Mesenchymal stem cell (in vitro differentiated cells and primary cell): ENCODE measurements at regions not wholly inside any gene's neighbourhood (a gene's known extent, or its start where the extent isn't known, plus 50 kb on each side); places are given as distances from the start of the nearest gene placed in this dataset.

Source experiments
- DNase-seq: peaks from one replicate; pipeline ENCODE4 v3.0.0-alpha.2; 2013
- H2AFZ ChIP-seq: one replicate; pipeline ENCODE4 v1.6.1; 2013; ENCODE audit warnings: low read depth, mild to moderate bottlenecking, control low read depth, inconsistent platforms, low read length, moderate library complexity
- H2AK5ac ChIP-seq: 2 replicates; pipeline ENCODE4 v1.6.1; 2013; ENCODE audit warnings: low read length, moderate library complexity, mild to moderate bottlenecking, inconsistent platforms; ENCODE audit not compliant: severe bottlenecking
- H2BK120ac ChIP-seq: one replicate; pipeline ENCODE4 v1.6.1; 2013; ENCODE audit warnings: low read depth, mild to moderate bottlenecking, inconsistent platforms, low read length, moderate library complexity
- H2BK12ac ChIP-seq, 2 experiments: one replicate each; pipeline ENCODE4 v1.6.1; 2013; ENCODE audit warnings: inconsistent platforms in 2 of 2, low read length in 2 of 2, mild to moderate bottlenecking in 2 of 2, moderate library complexity in 2 of 2, control low read depth in 1 of 2
- H2BK15ac ChIP-seq: one replicate; pipeline ENCODE4 v1.6.1; 2013; ENCODE audit warnings: mild to moderate bottlenecking, low read depth, inconsistent platforms; ENCODE audit not compliant: poor library complexity, severe bottlenecking
- H2BK5ac ChIP-seq: 2 replicates; pipeline ENCODE4 v1.6.1; 2013; ENCODE audit warnings: low read depth, mild to moderate bottlenecking, low read length, control low read depth, inconsistent platforms; ENCODE audit not compliant: poor library complexity, severe bottlenecking
- H3K14ac ChIP-seq, 2 experiments: one replicate each; pipeline ENCODE4 v1.6.1; 2013; ENCODE audit warnings: inconsistent platforms in 2 of 2, low read length in 2 of 2, control low read depth in 1 of 2, mild to moderate bottlenecking in 1 of 2, moderate library complexity in 1 of 2
- H3K18ac ChIP-seq, 2 experiments: one replicate each; pipeline ENCODE4 v1.6.1; 2013; ENCODE audit warnings: inconsistent platforms in 2 of 2, low read length in 2 of 2, control low read depth in 1 of 2, low read depth in 1 of 2, mild to moderate bottlenecking in 1 of 2
- H3K23ac ChIP-seq, 2 experiments: one replicate each; pipeline ENCODE4 v1.6.1; 2013; ENCODE audit warnings: inconsistent platforms in 2 of 2, low read length in 2 of 2, mild to moderate bottlenecking in 2 of 2, moderate library complexity in 2 of 2, control low read depth in 1 of 2
- H3K27ac ChIP-seq: 2 replicates; pipeline ENCODE4 v1.5.1; 2013; ENCODE audit warnings: mild to moderate bottlenecking, moderate library complexity, low read length, control low read depth, inconsistent platforms; ENCODE audit not compliant: poor library complexity, severe bottlenecking
- H3K27me3 ChIP-seq, 2 experiments: 2 replicates each; pipeline versions ENCODE4 v1.6.1 to v1.7.0; 2013; ENCODE audit warnings: low read length in 2 of 2, mild to moderate bottlenecking in 2 of 2, moderate library complexity in 2 of 2, control low read depth in 1 of 2, inconsistent platforms in 1 of 2; ENCODE audit not compliant: control insufficient read depth in 1 of 2, insufficient read depth in 1 of 2
- H3K36me3 ChIP-seq, 2 experiments: 2 replicates each; pipeline versions ENCODE4 v1.6.1 to v1.7.0; 2013; ENCODE audit warnings: low read length in 2 of 2, control low read depth in 1 of 2, inconsistent platforms in 1 of 2, low read depth in 1 of 2, mild to moderate bottlenecking in 1 of 2; ENCODE audit not compliant: insufficient read depth in 2 of 2, control insufficient read depth in 1 of 2
- H3K4ac ChIP-seq, 2 experiments: one replicate each; pipeline ENCODE4 v1.6.1; 2013; ENCODE audit warnings: inconsistent platforms in 2 of 2, low read length in 2 of 2, mild to moderate bottlenecking in 2 of 2, moderate library complexity in 2 of 2, control low read depth in 1 of 2, low read depth in 1 of 2
- H3K4me1 ChIP-seq: 2 replicates; pipeline ENCODE4 v1.6.1; 2013; ENCODE audit warnings: low read depth, low read length, control low read depth; ENCODE audit not compliant: control insufficient read depth, insufficient read depth
- H3K4me2 ChIP-seq: 2 replicates; pipeline ENCODE4 v1.6.1; 2013; ENCODE audit warnings: low read length, mild to moderate bottlenecking, inconsistent platforms; ENCODE audit not compliant: poor library complexity, severe bottlenecking
- H3K4me3 ChIP-seq, 2 experiments: 2 replicates each; pipeline versions ENCODE4 v1.5.1 to v1.7.0; 2013; ENCODE audit warnings: low read length in 2 of 2, mild to moderate bottlenecking in 2 of 2, control low read depth in 1 of 2, low read depth in 1 of 2; ENCODE audit not compliant: insufficient read depth in 1 of 2
- H3K79me1 ChIP-seq: replicated peaks from 2 replicates; pipeline ENCODE4 v1.6.1; 2013; ENCODE audit warnings: mild to moderate bottlenecking, control low read depth, low read length, inconsistent platforms; ENCODE audit not compliant: poor library complexity, severe bottlenecking
- H3K9ac ChIP-seq: 2 replicates; pipeline ENCODE4 v1.7.0; 2013; ENCODE audit warnings: mild to moderate bottlenecking, low read length, moderate library complexity
- H3K9me3 ChIP-seq: 2 replicates; pipeline ENCODE4 v1.7.0; 2013; ENCODE audit warnings: mild to moderate bottlenecking, low read length; ENCODE audit not compliant: control insufficient read depth
- H4K8ac ChIP-seq: one replicate; pipeline ENCODE4 v1.6.1; 2013; ENCODE audit warnings: inconsistent platforms, mild to moderate bottlenecking, low read length, moderate library complexity
- H4K91ac ChIP-seq: one replicate; pipeline ENCODE4 v1.6.1; 2013; ENCODE audit warnings: mild to moderate bottlenecking, low read length, inconsistent platforms
- WGBS: methylation state at CpG from one replicate; pipeline ENCODE4 v1.1.7; 2013; ENCODE audit warnings: mixed read lengths; 5-methylcytosine and 5-hydroxymethylcytosine counted together

DNA sequence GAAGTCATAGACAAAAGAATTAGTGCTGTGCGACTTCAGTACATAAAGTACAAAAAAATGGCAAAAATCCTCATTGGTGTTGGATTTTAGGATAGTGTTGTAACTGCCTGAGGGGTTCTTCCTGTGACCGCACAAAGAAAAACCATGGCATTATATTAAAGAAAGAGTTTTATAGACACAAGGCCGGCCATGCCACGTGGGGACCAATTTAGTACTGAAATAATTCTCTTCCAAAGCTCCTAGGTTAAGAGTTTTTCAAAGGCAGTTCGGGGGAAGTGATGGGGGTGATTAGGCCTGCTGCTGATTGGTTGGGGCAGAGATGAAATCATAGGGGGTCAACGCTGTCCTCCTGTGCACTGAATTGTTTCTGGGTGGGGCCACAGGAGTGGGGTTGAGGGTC, 150.9 kb upstream of the EEA1 start:
- H2BK120ac ChIP-seq = no peak overlapping the region
- WGBS = 93% methylated on average over 5 of the region's 6 CpGs
- H3K27me3 ChIP-seq = peaks cover 0 to 8% of the 10 kb centered on the region in 2 experiments
- H2AFZ ChIP-seq = no peak overlapping the region
- no peak overlapping the region for H3K23ac ChIP-seq
- peak overlapping the region in 1 of 2 experiments; percentile 52 for H3K18ac ChIP-seq
- H3K9me3 ChIP-seq = no peaks in the 10 kb centered on the region
- no peaks in the 10 kb centered on the region for H3K36me3 ChIP-seq
- no peak overlapping the region for H4K91ac ChIP-seq
- H3K4ac ChIP-seq = no peak overlapping the region
- H3K4me3 ChIP-seq = no peak overlapping the region
- H2BK12ac ChIP-seq = peak overlapping the region; percentile 21 to 59
- no peak overlapping the region for H2BK15ac ChIP-seq
- no peak overlapping the region for H2BK5ac ChIP-seq
- H3K27ac ChIP-seq = peak overlapping the region; percentile 91
- H3K9ac ChIP-seq = no peak overlapping the region
- no peak overlapping the region for H3K14ac ChIP-seq
- no peak overlapping the region for H4K8ac ChIP-seq
- H2AK5ac ChIP-seq = peak overlapping the region; percentile 12
- no peak for DNase-seq
- no peaks in the 10 kb centered on the region for H3K79me1 ChIP-seq
- H3K4me2 ChIP-seq = no peak overlapping the region
- peaks cover 6% of the 10 kb centered on the region for H3K4me1 ChIP-seq

DNA sequence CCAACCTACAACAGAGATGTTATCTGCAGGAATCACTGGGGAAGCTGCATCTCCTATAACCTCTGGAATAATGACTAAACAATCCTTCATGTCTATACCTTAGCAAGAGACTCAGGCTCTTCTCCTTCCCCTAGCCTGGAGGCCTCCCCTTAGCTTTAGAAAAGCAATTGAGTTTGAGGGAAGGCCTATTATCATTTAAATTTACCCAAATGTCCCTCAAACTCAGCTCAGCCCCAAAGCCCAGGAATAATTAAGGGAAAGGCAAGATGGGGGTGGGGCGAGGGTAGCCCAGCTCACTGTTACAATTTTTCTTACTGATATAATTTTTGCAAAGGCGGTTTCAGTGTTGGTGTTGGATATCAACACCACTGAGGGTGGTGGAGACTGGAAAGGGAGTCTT, 151.4 kb upstream of the EEA1 start:
- WGBS = 63% methylated on average over 2 of the region's 2 CpGs
- Histone ChIP-seq H3K9me3 (no peaks in the 10 kb centered on the region), H3K79me1 (no peaks in the 10 kb centered on the region), H2BK5ac (peak overlapping the region; percentile 53), H3K18ac (peak overlapping the region; percentile 28 to 52), H2BK15ac (peak overlapping the region; percentile 3), H2AFZ (no peak overlapping the region), H3K27ac (peak overlapping the region; percentile 91), H3K4me2 (no peak overlapping the region), H4K8ac (no peak overlapping the region), H3K4ac (peak overlapping the region in 1 of 2 experiments; percentile 49), H3K14ac (no peak overlapping the region), H4K91ac (no peak overlapping the region), H3K9ac (no peak overlapping the region), H2AK5ac (peak overlapping the region; percentile 12), H3K23ac (no peak overlapping the region), H2BK12ac (no peak overlapping the region), H2BK120ac (peak overlapping the region; percentile 54), H3K4me3 (no peak overlapping the region), H3K36me3 (no peaks in the 10 kb centered on the region), H3K27me3 (peaks cover 0 to 6% of the 10 kb centered on the region in 2 experiments), H3K4me1 (peaks cover 6% of the 10 kb centered on the region)
- no peak for DNase-seq

DNA sequence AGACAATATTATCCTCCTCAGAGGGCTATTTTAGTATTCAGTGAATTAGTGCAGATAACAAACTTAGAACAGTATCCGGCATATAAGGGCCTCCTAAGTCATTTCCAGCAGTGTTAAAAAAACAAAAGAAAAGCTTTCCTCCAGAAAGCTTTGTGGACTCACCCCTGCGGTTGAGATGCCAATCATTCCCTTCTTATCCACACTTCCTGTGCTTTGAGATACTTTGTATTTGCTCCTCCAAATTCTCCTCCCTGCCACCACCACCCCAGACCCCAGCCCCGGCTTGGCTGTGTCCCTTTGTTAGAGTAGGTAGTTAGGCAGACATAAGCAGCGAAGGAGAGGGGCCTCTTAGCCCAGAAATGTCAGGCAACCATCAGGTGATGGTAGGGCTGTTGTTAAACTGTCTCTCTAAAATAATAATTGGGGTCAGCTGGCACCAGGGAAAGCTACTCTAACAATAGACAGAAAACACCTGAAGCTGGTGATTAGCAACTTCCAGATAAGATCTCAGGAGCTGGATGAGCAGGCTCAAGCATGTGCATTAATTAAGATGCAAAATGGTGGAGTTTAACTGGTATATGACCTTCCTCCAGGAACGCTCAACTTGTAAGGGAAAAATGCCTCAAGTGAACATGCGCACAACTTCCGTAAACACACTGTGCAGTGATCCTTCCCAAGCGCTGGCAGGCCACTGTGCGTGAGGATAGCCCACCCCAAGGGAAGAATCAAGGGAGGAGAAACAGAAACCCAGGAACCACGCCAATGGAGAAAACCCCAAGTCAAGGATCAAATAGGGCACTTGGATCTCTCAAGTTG, 152.1 kb upstream of the EEA1 start:
- DNase-seq = peak; percentile 37
- peaks cover 6% of the 10 kb centered on the region for H3K4me1 ChIP-seq
- peaks cover 3% of the 10 kb centered on the region for H3K9me3 ChIP-seq
- H3K14ac ChIP-seq = no peak overlapping the region
- peak overlapping the region in 1 of 2 experiments; percentile 83 for H3K18ac ChIP-seq
- no peak overlapping the region for H3K4me2 ChIP-seq
- H3K27me3 ChIP-seq = peaks cover 0 to 3% of the 10 kb centered on the region in 2 experiments
- H2AK5ac ChIP-seq = peak overlapping the region; percentile 99
- peak overlapping the region; percentile 69 to 97 for H2BK12ac ChIP-seq
- H2BK5ac ChIP-seq = peak overlapping the region; percentile 73
- H3K27ac ChIP-seq = peak overlapping the region; percentile 91
- no peaks in the 10 kb centered on the region for H3K79me1 ChIP-seq
- peak overlapping the region; percentile 64 for H2BK120ac ChIP-seq
- peak overlapping the region in 1 of 2 experiments; percentile 39 for H3K4me3 ChIP-seq
- H4K8ac ChIP-seq = peak overlapping the region; percentile 80
- H3K23ac ChIP-seq = no peak overlapping the region
- 68% methylated on average over 10 of the region's 10 CpGs for WGBS
- no peaks in the 10 kb centered on the region for H3K36me3 ChIP-seq
- peak overlapping the region; percentile 68 to 87 for H3K4ac ChIP-seq
- no peak overlapping the region for H3K9ac ChIP-seq
- H2BK15ac ChIP-seq = no peak overlapping the region
- no peak overlapping the region for H2AFZ ChIP-seq
- H4K91ac ChIP-seq = peak overlapping the region; percentile 94

DNA sequence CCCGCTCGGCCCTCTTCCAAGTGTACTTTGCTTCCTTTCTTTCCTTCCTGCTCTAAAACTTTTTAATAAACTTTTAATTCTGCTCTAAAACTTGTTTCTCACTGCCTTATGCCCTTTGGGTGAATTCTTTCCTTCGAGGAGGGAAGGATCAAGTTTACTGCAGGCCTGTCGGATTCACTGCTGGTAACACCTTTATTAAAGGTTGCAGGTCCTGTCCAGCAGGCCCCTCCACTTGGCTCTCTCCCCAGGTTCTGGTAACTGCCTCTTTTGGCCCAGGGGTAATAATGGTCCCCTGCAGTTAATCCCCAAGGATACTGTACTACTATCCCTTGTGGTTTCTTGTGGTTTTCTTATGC, 152.7 kb upstream of the EEA1 start:
- Histone ChIP-seq H3K18ac (peak overlapping the region in 1 of 2 experiments; percentile 83), H2BK15ac (no peak overlapping the region), H3K4ac (peak overlapping the region in 1 of 2 experiments; percentile 87), H3K9ac (no peak overlapping the region), H3K14ac (no peak overlapping the region), H3K23ac (no peak overlapping the region), H4K91ac (no peak overlapping the region), H2AFZ (no peak overlapping the region), H2BK5ac (peak overlapping the region; percentile 35), H3K36me3 (no peaks in the 10 kb centered on the region), H3K79me1 (no peaks in the 10 kb centered on the region), H3K4me1 (peaks cover 6% of the 10 kb centered on the region), H2AK5ac (peak overlapping the region; percentile 99), H2BK12ac (peak overlapping the region in 1 of 2 experiments; percentile 69), H3K4me2 (no peak overlapping the region), H3K27me3 (peaks cover 0 to 3% of the 10 kb centered on the region in 2 experiments), H4K8ac (no peak overlapping the region), H2BK120ac (peak overlapping the region; percentile 64), H3K27ac (peak overlapping the region; percentile 91), H3K4me3 (no peak overlapping the region), H3K9me3 (peaks cover 7% of the 10 kb centered on the region)
- WGBS = 98% methylated on average over 4 of the region's 4 CpGs
- no peak for DNase-seq
